Breast epithelium (tissue), 4 donors: ENCODE measurements at regions not wholly inside any gene's neighbourhood (a gene's known extent, or its start where the extent isn't known, plus 50 kb on each side); places are given as distances from the start of the nearest gene placed in this dataset.

Experiments used
- DNase-seq, 2 donors: peaks; one replicate each; pipeline ENCODE4 v3.0.0-alpha.2; 2019; ENCODE audit warnings: low spot score in 2 of 2
- H3K27ac ChIP-seq, 2 donors: fragments of 200-600 bp; sonication (generic) in 1 of 2; one replicate each; pipeline ENCODE4 v1.5.1; 2016 to 2019; ENCODE audit warnings: mild to moderate bottlenecking in 1 of 2
- H3K27me3 ChIP-seq, 2 donors: fragments of 200-600 bp; sonication (generic) in 1 of 2; one replicate each; pipeline versions ENCODE4 v1.5.1 to v1.6.0; 2017 to 2019; ENCODE audit warnings: control low read depth in 1 of 2, mild to moderate bottlenecking in 1 of 2
- H3K36me3 ChIP-seq: fragments of 200-600 bp; one replicate; pipeline ENCODE4 v1.5.1; 2019
- H3K4me1 ChIP-seq, 2 donors: fragments of 200-600 bp; sonication (generic); one replicate each; pipeline ENCODE4 v1.5.1; 2016 to 2019; ENCODE audit warnings: control low read depth in 1 of 2
- H3K4me3 ChIP-seq, 3 donors: fragments of 200-600 bp; sonication (generic); 1 replicate in 2 of 3; 2 replicates in 1 of 3; pipeline ENCODE4 v1.5.1; 2016 to 2019; ENCODE audit warnings: mild to moderate bottlenecking in 3 of 3, moderate library complexity in 2 of 3
- H3K9me3 ChIP-seq, 2 donors: fragments of 200-600 bp; sonication (generic) in 1 of 2; one replicate each; pipeline ENCODE4 v1.5.1; 2016 to 2019; ENCODE audit warnings: control low read depth in 1 of 2
- CTCF ChIP-seq, 3 donors: fragments of 450-650 bp; IDR thresholded peaks; one replicate each; pipeline ENCODE4 v1.5.1; 2016 to 2017; ENCODE audit warnings: antibody characterized with exemption in 3 of 3, mild to moderate bottlenecking in 3 of 3, moderate library complexity in 3 of 3
- POLR2A ChIP-seq: fragments of 450-650 bp; IDR thresholded peaks from one replicate; pipeline ENCODE4 v1.6.1; 2016; ENCODE audit warnings: antibody characterized with exemption, mild to moderate bottlenecking, moderate library complexity
- POLR2AphosphoS5 ChIP-seq, 3 donors: sonication (generic); formaldehyde crosslinking; IDR thresholded peaks; one replicate each; pipeline ENCODE4 v1.6.1; 2017; ENCODE audit warnings: antibody characterized with exemption in 3 of 3
- intact Hi-C: fragments of 100-400 bp; cut with DNase I; formaldehyde crosslinking; loops from one replicate; pipeline ENCODE4 v1.15.1; 2023; ENCODE audit warnings: low total_unique reads

- H3K4me1 ChIP-seq: no peaks in the 10 kb centered on the region
- DNase-seq: no peak
- no peak overlapping the region for H3K4me3 ChIP-seq
- H3K27ac ChIP-seq: no peak overlapping the region
- no peaks in the 10 kb centered on the region for H3K9me3 ChIP-seq
- intact Hi-C loops: no loop called here
- H3K36me3 ChIP-seq: no peaks in the 10 kb centered on the region
- TF ChIP-seq CTCF (IDR thresholded peaks at IDR 0.05) (no peak), POLR2AphosphoS5 (IDR thresholded peaks at IDR 0.05) (no peak), POLR2A (no peak)
- H3K27me3 ChIP-seq: peaks cover 0 to 24% of the 10 kb centered on the region in 2 donors
Measured at GRCh38 chr20:24303393-24304170, 165.8 kb upstream of the SYNDIG1 start.

- Histone ChIP-seq H3K36me3 (no peaks in the 10 kb centered on the region), H3K27ac (no peak overlapping the region), H3K4me1 (no peaks in the 10 kb centered on the region), H3K9me3 (no peaks in the 10 kb centered on the region), H3K27me3 (peaks cover 0 to 22% of the 10 kb centered on the region in 2 donors), H3K4me3 (no peak overlapping the region)
- intact Hi-C loops: no loop called here
- DNase-seq: no peak
- TF ChIP-seq CTCF (IDR thresholded peaks at IDR 0.05) (no peak), POLR2A (no peak), POLR2AphosphoS5 (IDR thresholded peaks at IDR 0.05) (no peak)
Measured at GRCh38 chr20:24297993-24298392, 171.4 kb upstream of the SYNDIG1 start.

- TF ChIP-seq POLR2AphosphoS5 (IDR thresholded peaks at IDR 0.05) (no peak), CTCF (IDR thresholded peaks at IDR 0.05) (no peak), POLR2A (no peak)
- H3K27me3 ChIP-seq: peaks cover 0 to 16% of the 10 kb centered on the region in 2 donors
Measured at GRCh38 chr20:24296477-24297261, 172.8 kb upstream of the SYNDIG1 start.

GRCh38 chr20:24291014-24291413 lies 178.4 kb upstream of the SYNDIG1 start:
- Histone ChIP-seq H3K36me3 (no peaks in the 10 kb centered on the region), H3K27ac (no peak overlapping the region), H3K4me1 (no peaks in the 10 kb centered on the region), H3K9me3 (no peaks in the 10 kb centered on the region), H3K4me3 (no peak overlapping the region), H3K27me3 (peaks cover 0 to 11% of the 10 kb centered on the region in 2 donors)
- TF ChIP-seq POLR2A (no peak), CTCF (IDR thresholded peaks at IDR 0.05) (no peak), POLR2AphosphoS5 (IDR thresholded peaks at IDR 0.05) (no peak)
- no peak for DNase-seq
- intact Hi-C loops: no loop called here

More at GRCh38 chr20:24296477-24297261, 172.8 kb upstream of the SYNDIG1 start:
- Histone ChIP-seq H3K9me3 (no peaks in the 10 kb centered on the region), H3K4me1 (no peaks in the 10 kb centered on the region), H3K27ac (no peak overlapping the region), H3K36me3 (no peaks in the 10 kb centered on the region), H3K4me3 (no peak overlapping the region)
- intact Hi-C loops: no loop called here
- no peak for DNase-seq
